Endothelial cell of umbilical vein (primary cell): ENCODE measurements at regions not wholly inside any gene's neighbourhood (a gene's known extent, or its start where the extent isn't known, plus 50 kb on each side); places are given as distances from the start of the nearest gene placed in this dataset.

ENCODE experiments used
- FOS ChIP-seq: IDR thresholded peaks from 2 replicates; pipeline ENCODE4 v1.6.1; 2011; ENCODE audit warnings: mild to moderate bottlenecking, low read length, moderate library complexity, borderline replicate concordance; ENCODE audit not compliant: insufficient read depth
- POLR2AphosphoS5 ChIP-seq: IDR thresholded peaks from 2 replicates; pipeline ENCODE4 v1.6.1; 2012; ENCODE audit warnings: low read depth, mild to moderate bottlenecking, control low read depth, low read length, moderate library complexity; ENCODE audit not compliant: insufficient read depth
- TF ChIP-seq, protein P1 (sequence below), 2 donors: IDR thresholded peaks; 1 replicate in 1 of 2; 2 replicates in 1 of 2; pipeline ENCODE4 v1.5.1; 2011; ENCODE audit warnings: low read length in 2 of 2, mild to moderate bottlenecking in 2 of 2, moderate library complexity in 2 of 2, control low read depth in 1 of 2, inconsistent platforms in 1 of 2, low read depth in 1 of 2; ENCODE audit not compliant: insufficient read depth in 1 of 2; ENCODE audit errors: extremely low read depth in 1 of 2

DNA sequence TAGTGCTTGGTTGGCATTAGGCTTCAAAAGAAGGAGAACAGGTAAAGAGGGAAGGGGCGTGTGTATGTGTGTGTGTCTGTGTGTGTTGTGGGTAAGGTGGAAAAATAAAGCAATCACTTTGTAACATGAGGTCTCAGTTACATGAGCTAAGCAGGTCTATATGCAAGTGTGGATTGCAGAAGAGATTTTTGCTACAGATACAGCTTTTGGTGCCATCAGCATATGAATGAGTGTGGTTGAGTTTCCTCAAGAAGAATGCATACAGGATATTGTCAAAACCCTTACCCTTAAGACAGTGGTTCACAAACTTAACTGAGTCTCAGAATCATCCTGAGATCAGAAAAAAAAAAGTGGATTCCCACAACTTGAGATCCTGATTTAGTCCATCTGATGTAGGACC, 220.5 kb upstream of the HTR2C start:
- TF ChIP-seq POLR2AphosphoS5 (no peak), FOS (no peak)
- TF ChIP-seq, protein P1, sequence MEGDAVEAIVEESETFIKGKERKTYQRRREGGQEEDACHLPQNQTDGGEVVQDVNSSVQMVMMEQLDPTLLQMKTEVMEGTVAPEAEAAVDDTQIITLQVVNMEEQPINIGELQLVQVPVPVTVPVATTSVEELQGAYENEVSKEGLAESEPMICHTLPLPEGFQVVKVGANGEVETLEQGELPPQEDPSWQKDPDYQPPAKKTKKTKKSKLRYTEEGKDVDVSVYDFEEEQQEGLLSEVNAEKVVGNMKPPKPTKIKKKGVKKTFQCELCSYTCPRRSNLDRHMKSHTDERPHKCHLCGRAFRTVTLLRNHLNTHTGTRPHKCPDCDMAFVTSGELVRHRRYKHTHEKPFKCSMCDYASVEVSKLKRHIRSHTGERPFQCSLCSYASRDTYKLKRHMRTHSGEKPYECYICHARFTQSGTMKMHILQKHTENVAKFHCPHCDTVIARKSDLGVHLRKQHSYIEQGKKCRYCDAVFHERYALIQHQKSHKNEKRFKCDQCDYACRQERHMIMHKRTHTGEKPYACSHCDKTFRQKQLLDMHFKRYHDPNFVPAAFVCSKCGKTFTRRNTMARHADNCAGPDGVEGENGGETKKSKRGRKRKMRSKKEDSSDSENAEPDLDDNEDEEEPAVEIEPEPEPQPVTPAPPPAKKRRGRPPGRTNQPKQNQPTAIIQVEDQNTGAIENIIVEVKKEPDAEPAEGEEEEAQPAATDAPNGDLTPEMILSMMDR (IDR thresholded peaks at IDR 0.05; ENCODE audit: extremely low read depth in 1 of 2, insufficient read depth in 1 of 2, low read depth in 1 of 2, low read length in 2 of 2), result no peak
